Right atrium auricular region (tissue), 2 donors: ENCODE measurements at regions not wholly inside any gene's neighbourhood (a gene's known extent, or its start where the extent isn't known, plus 50 kb on each side); places are given as distances from the start of the nearest gene placed in this dataset.

Experiments
- DNase-seq: peaks from one replicate; pipeline ENCODE4 v3.0.0-alpha.2; 2019; ENCODE audit warnings: low spot score
- H3K27ac ChIP-seq, 2 donors: fragments of 200-600 bp; sonication (generic); 1 replicate in 1 of 2; 2 replicates in 1 of 2; pipeline ENCODE4 v1.5.1; 2016 to 2019
- H3K27me3 ChIP-seq, 2 donors: fragments of 200-600 bp; sonication (generic); one replicate each; pipeline versions ENCODE4 v1.5.1 to v1.6.0; 2017 to 2019
- H3K36me3 ChIP-seq: fragments of 200-600 bp; sonication (generic); one replicate; pipeline ENCODE4 v1.5.1; 2016
- H3K4me1 ChIP-seq, 2 donors: fragments of 200-600 bp; sonication (generic); one replicate each; pipeline versions ENCODE4 v1.5.1 to v1.6.0; 2017 to 2019
- H3K4me3 ChIP-seq, 2 donors: fragments of 200-600 bp; sonication (generic); 1 replicate in 1 of 2; 2 replicates in 1 of 2; pipeline ENCODE4 v1.5.1; 2017 to 2019; ENCODE audit warnings: mild to moderate bottlenecking in 1 of 2, moderate library complexity in 1 of 2
- H3K9me3 ChIP-seq, 2 donors: fragments of 200-600 bp; sonication (generic); one replicate each; pipeline ENCODE4 v1.5.1; 2019
- CTCF ChIP-seq, 2 donors: fragments of 200-600 bp; sonication (generic); IDR thresholded peaks; one replicate each; pipeline ENCODE4 v1.5.1; 2019; ENCODE audit warnings: antibody characterized with exemption in 2 of 2

DNA sequence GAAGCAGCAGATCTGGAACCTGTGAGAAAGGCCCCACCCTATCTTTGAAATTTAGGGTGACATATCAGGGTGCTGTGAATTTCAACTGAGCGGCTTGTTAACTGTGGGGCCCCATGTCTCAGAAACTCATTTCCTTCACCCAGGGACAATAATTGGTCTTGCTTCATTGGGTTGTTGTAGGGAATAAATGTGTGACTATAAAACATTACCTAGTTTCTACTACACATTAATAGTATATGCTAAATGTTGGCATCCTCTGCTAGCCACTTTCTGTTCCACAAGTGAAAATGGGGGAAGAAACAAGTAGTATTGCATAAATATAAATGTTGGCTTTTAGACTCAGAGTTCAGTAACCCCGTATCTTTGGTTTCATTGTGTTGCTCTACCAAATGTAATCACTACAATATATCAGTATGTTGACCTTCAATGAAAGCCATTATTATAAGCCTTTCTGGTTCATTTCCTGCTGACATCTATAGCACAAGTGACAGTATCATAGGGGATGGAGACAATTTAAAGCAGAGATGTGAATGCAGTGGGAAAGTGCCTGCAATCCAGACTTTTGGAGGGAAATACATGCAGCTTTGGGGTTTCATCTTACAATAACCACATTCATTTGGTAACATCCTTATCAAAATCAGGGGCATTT, 905.5 kb upstream of the RAG2 start:
- Histone ChIP-seq H3K4me1 (no peaks in the 10 kb centered on the region), H3K4me3 (no peak overlapping the region), H3K36me3 (no peaks in the 10 kb centered on the region), H3K27ac (no peak overlapping the region), H3K9me3 (no peaks in the 10 kb centered on the region), H3K27me3 (no peaks in the 10 kb centered on the region)
- TF ChIP-seq CTCF (IDR thresholded peaks at IDR 0.05): no peak
- no peak for DNase-seq

DNA sequence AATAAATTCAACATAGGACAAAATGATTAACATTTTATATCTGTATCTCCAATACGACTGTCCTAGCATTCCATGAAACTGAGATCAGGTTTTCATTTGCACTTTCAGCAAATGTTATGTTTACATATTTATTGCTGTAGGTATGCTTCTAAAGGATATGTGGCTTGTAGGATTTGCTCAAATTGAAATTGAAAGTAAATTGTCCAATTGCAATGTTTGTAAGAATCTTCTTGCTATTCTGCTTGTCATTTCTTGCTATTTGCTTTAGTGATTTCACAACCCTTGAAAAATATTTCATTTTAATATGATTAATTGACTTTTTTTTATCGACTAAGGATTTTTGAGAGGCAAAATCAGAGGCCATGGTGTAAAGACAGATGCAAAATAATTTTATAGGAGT, 904.2 kb upstream of the RAG2 start:
- Histone ChIP-seq H3K4me1 (no peaks in the 10 kb centered on the region), H3K36me3 (no peaks in the 10 kb centered on the region), H3K27ac (no peak overlapping the region), H3K27me3 (no peaks in the 10 kb centered on the region), H3K4me3 (no peak overlapping the region), H3K9me3 (no peaks in the 10 kb centered on the region)
- no peak for TF ChIP-seq CTCF (IDR thresholded peaks at IDR 0.05)
- DNase-seq: no peak

- Histone ChIP-seq H3K36me3 (no peaks in the 10 kb centered on the region), H3K27ac (no peak overlapping the region), H3K9me3 (no peaks in the 10 kb centered on the region), H3K4me3 (no peak overlapping the region), H3K27me3 (no peaks in the 10 kb centered on the region), H3K4me1 (no peaks in the 10 kb centered on the region)
- no peak for TF ChIP-seq CTCF (IDR thresholded peaks at IDR 0.05)
- no peak for DNase-seq
Observed at GRCh38 chr11:37500425-37500824, 902.4 kb upstream of the RAG2 start.

DNA sequence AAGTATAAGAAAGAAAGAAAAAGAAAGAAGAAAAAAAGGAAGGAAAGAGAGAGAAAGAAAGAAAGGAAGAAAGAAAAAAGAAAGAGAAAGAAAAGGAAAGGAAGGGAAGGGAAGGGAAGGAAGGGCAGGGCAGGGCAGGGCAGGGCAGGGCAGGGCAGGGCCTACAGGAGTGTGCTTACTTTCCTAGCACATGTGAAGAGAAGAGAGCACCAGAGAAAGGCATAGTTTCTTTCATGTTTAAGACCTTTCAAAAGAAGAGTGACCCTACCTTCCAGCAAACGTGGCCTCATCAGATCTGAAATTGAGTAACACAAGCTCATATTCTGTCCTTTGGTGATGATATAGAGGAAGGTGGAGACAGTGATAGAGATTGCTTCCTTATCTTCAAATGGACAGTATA, 899.3 kb upstream of the RAG2 start:
- Histone ChIP-seq H3K27ac (no peak overlapping the region), H3K27me3 (no peaks in the 10 kb centered on the region), H3K4me1 (no peaks in the 10 kb centered on the region), H3K9me3 (no peaks in the 10 kb centered on the region), H3K36me3 (no peaks in the 10 kb centered on the region), H3K4me3 (no peak overlapping the region)
- no peak for TF ChIP-seq CTCF (IDR thresholded peaks at IDR 0.05)
- no peak for DNase-seq

- Histone ChIP-seq H3K4me3 (no peak overlapping the region), H3K36me3 (no peaks in the 10 kb centered on the region), H3K4me1 (no peaks in the 10 kb centered on the region), H3K9me3 (no peaks in the 10 kb centered on the region), H3K27me3 (no peaks in the 10 kb centered on the region), H3K27ac (no peak overlapping the region)
- no peak for DNase-seq
- no peak for TF ChIP-seq CTCF (IDR thresholded peaks at IDR 0.05)
Observed at GRCh38 chr11:37496201-37496600, 898.2 kb upstream of the RAG2 start.

DNA sequence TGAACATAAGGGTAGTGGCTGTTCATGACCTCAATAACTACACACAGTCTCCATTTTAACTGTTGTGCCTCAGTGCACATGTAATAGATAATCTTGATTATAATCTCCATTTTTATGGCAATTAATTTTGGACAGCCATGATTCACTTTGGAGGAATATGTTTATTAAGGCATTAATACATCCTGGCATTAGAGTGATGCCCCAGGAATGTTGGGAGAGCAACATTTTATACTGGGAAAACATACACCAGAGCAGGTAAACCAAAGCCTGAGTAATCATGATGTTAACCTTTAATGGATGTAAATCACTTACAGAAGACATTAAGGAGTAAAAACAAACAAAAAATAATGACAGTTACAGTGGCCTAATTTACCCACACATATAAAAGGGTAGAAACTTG, 886.3 kb upstream of the RAG2 start:
- Histone ChIP-seq H3K4me1 (no peaks in the 10 kb centered on the region), H3K4me3 (no peak overlapping the region), H3K36me3 (no peaks in the 10 kb centered on the region), H3K27ac (no peak overlapping the region), H3K27me3 (no peaks in the 10 kb centered on the region), H3K9me3 (no peaks in the 10 kb centered on the region)
- no peak for DNase-seq
- TF ChIP-seq CTCF (IDR thresholded peaks at IDR 0.05): no peak
